ENCODE measurements at regions not wholly inside any gene's neighbourhood (a gene's known extent, or its start where the extent isn't known, plus 50 kb on each side); places are given as distances from the start of the nearest gene placed in this dataset.

- TF ChIP-seq CTCF (IDR thresholded peaks at IDR 0.05; ENCODE audit: insufficient read depth, low read depth, low read length, missing control alignments) = no peak
- DNase-seq (ENCODE audit: low read depth) = no peak
- H3K4me3 ChIP-seq (ENCODE audit: low read length) = no peak overlapping the region
Measured at GRCh38 chr14:84535976-84536375, 994.0 kb upstream of the FLRT2 start.

GRCh38 chr14:84541018-84541417, 988.9 kb upstream of the FLRT2 start:
- no peak for DNase-seq (ENCODE audit: low read depth)
- H3K4me3 ChIP-seq (ENCODE audit: low read length) = no peak overlapping the region
- no peak for TF ChIP-seq CTCF (IDR thresholded peaks at IDR 0.05; ENCODE audit: insufficient read depth, low read depth, low read length, missing control alignments)

GRCh38 chr14:84543859-84544258, 986.1 kb upstream of the FLRT2 start:
- no peak overlapping the region for H3K4me3 ChIP-seq (ENCODE audit: low read length)
- no peak for DNase-seq (ENCODE audit: low read depth)
- TF ChIP-seq CTCF (IDR thresholded peaks at IDR 0.05; ENCODE audit: insufficient read depth, low read depth, low read length, missing control alignments) = no peak

- no peak overlapping the region for H3K4me3 ChIP-seq (ENCODE audit: low read length)
- TF ChIP-seq CTCF (IDR thresholded peaks at IDR 0.05; ENCODE audit: insufficient read depth, low read depth, low read length, missing control alignments) = no peak
- no peak for DNase-seq (ENCODE audit: low read depth)
Measured at GRCh38 chr14:84544486-84545131, 985.3 kb upstream of the FLRT2 start.

- no peak for DNase-seq (ENCODE audit: low read depth)
- no peak overlapping the region for H3K4me3 ChIP-seq (ENCODE audit: low read length)
- no peak for TF ChIP-seq CTCF (IDR thresholded peaks at IDR 0.05; ENCODE audit: insufficient read depth, low read depth, low read length, missing control alignments)
Measured at GRCh38 chr14:84546236-84546635, 983.7 kb upstream of the FLRT2 start.

GRCh38 chr14:84554136-84554535, 975.8 kb upstream of the FLRT2 start:
- TF ChIP-seq CTCF (IDR thresholded peaks at IDR 0.05; ENCODE audit: insufficient read depth, low read depth, low read length, missing control alignments) = no peak
- DNase-seq (ENCODE audit: low read depth) = no peak
- no peak overlapping the region for H3K4me3 ChIP-seq (ENCODE audit: low read length)

GRCh38 chr14:84555493-84555892, 974.5 kb upstream of the FLRT2 start:
- DNase-seq (ENCODE audit: low read depth) = no peak
- TF ChIP-seq CTCF (IDR thresholded peaks at IDR 0.05; ENCODE audit: insufficient read depth, low read depth, low read length, missing control alignments) = no peak
- no peak overlapping the region for H3K4me3 ChIP-seq (ENCODE audit: low read length)
